LNCAP (cell line): ENCODE measurements at regions not wholly inside any gene's neighbourhood (a gene's known extent, or its start where the extent isn't known, plus 50 kb on each side); places are given as distances from the start of the nearest gene placed in this dataset.

Source experiments
- TF ChIP-seq, protein P1 (sequence below): fragments of 450-650 bp; IDR thresholded peaks from 2 replicates; pipeline ENCODE4 v1.5.1; 2017; ENCODE audit warnings: mild to moderate bottlenecking

DNA sequence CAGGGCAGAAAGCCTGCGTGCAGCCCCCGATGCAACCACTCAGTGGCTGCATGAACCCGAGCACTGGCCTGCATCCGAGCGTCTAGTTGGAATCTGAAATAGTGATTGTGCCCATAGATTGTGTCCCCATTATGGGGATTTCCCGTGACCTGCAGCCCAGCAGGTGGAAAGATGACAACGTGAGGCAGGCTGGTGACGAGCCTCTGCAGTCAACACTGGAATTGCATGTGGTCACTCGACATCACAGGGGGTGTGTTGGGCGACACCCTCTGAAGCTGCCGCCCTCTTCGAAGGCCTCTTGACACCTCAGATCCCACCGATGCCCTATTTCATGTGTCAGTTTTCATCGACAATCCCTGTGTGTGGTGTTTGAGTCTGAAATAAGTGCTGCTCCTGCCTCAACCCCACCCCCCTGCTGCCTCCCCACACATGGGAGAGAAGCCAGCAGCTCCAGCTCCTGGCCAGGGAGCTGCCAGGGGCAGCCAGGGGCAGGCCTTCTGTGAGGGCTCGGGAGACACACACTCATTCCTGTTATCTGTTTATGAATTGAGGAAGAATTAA, 172.0 kb upstream of the B3GAT1 start:
- TF ChIP-seq, protein P1, sequence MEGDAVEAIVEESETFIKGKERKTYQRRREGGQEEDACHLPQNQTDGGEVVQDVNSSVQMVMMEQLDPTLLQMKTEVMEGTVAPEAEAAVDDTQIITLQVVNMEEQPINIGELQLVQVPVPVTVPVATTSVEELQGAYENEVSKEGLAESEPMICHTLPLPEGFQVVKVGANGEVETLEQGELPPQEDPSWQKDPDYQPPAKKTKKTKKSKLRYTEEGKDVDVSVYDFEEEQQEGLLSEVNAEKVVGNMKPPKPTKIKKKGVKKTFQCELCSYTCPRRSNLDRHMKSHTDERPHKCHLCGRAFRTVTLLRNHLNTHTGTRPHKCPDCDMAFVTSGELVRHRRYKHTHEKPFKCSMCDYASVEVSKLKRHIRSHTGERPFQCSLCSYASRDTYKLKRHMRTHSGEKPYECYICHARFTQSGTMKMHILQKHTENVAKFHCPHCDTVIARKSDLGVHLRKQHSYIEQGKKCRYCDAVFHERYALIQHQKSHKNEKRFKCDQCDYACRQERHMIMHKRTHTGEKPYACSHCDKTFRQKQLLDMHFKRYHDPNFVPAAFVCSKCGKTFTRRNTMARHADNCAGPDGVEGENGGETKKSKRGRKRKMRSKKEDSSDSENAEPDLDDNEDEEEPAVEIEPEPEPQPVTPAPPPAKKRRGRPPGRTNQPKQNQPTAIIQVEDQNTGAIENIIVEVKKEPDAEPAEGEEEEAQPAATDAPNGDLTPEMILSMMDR = no peak

DNA sequence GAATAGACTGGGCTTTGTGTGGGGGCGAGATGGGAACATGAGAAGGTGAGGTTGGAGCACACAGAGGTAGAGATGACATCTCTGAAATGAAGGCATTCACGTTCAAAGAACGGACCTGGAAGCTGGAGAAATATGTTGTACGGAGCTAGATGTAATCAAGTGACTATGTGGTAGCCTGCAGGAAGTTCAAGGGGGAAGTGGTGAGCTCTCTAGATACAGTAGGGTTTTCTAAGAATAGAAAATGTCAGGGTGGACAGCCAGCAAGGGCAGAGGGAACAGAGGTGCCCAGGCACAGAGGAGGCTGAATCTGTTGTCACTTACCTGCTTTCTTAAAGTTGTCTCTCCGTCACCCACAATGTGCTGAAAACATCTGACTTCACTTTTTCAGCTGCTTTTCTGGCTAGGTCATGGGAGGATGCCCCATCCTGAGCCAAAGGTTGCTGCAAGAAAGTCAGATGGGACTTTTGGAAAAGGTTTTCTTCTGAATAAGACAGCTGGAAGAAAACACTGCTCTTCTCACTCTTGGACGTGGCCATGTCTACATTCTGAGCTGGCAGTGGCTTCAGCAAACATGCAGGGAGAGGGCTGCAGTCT, 171.5 kb upstream of the B3GAT1 start:
- TF ChIP-seq, protein P1 = no peak

DNA sequence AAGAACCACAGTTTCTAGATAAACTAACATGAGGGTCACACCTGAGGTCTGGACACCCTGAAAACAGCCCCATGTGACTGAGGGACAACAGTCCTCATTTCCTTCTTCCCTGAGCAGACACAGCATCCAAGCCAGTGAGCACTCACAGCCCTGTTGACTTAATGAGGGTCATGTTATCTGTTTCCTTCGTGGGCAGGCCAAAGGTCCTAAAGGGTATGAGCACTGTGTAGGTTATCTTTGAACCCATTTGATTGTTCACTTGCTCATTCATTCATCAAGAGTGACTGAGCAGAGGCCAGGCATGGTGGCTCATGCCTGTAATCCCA, 170.7 kb upstream of the B3GAT1 start:
- TF ChIP-seq, protein P1 = no peak

DNA sequence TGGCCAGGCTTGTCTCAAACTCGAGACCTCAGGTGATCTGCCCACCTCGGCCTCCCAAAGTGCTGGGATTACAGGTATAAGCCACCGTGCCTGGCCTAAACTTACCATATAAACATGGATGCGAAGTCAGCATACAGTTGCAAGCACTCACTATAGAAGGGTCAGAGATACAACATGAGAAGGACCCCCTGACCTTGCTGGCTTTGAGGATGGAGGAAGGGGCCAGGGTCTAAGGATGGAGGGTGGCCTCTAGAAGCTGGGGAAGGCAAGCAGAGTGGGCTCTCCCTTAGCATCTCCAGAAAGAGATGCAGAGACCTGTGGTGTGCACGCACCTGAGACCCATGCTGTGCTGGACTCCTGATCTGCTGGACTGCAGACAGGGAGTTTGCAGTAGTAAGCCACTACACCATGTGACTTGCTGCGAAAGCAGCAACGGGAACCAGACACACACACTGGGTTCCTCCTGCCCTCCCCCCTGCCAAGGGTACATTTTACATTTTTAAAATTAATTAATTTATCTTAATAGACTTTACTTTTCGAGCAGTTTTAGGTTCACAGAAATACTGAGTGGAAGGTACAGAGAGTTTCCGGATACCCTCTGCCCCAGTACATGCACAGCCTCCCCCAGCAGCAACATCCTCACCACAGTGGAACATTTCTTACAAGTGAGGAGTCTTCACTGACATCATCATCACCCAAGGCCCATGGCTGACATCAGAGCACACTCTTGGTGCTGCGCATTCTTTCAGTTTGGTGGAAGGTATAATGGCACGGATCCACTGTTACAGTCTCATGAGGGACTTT, 170.1 kb upstream of the B3GAT1 start:
- TF ChIP-seq, protein P1 = no peak

DNA sequence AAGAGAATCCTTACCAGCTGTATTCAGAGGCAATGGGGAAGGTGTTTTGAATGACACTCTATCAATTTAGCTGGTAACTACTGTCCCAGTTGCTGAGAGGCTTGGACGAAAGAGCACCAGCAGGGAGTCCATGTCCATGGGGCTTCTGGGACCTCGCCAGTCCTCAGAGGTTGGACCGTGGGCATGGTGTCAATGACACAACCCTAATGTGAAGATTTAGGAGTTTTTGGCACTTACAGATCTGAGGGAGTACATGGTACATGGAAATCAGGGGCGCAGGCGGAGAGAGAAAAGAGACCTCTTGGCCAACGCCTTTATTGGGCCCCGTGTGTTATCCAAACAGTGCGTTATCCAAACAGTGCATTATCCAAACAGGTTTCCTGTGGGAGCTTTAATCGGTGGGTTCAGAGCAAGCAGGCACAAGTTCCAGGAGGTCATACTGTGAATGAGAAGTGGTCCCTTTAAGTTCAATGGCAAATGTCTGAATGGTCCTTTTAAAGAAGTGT, 169.1 kb upstream of the B3GAT1 start:
- TF ChIP-seq, protein P1 = no peak

GRCh38 chr11:134580610-134580975, 168.6 kb upstream of the B3GAT1 start:
- TF ChIP-seq, protein P1 = no peak

DNA sequence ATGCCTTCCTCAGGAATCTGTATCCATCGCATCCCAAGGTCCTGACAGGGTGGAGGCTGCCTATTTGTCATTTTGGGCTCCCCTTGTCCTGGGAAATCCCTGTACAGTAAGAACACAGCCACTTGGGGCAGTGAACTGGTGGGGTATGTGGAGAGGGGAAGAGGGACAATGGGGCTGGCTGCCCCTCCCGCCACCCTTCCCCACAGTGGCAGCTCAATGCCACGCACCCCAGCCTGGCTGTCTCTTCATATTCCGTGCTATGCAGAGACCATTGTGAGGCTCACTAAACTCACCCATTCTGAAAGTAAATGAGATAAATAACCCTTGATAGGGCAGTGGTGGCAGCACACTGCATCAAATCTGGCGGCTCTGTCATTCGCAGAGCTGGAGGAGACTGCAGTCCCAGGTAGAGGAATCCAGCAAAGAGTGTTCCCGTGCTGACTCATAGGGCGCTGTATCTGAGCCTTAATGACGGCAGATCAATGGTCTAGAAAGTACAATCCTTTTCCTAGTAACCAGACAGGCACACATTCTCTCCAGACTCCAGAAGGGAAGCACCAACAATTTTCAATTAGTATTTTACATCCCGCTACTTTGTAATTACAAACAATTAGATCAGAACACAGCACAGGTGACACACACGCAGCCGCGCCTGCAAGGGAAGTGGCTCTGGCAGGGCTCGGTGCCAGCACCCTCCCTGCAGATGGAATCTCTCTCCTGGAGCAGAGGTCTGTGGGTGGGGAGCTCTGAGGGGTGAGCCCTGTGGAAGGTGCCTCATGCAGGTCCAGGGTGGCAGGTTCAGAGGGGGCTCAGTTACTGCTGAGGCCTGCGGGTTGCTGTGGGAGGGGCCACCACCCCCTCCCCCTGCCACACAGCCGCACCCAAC, 167.9 kb upstream of the B3GAT1 start:
- TF ChIP-seq, protein P1 = no peak
